ENCODE measurements at regions not wholly inside any gene's neighbourhood (a gene's known extent, or its start where the extent isn't known, plus 50 kb on each side); places are given as distances from the start of the nearest gene placed in this dataset.

DNA sequence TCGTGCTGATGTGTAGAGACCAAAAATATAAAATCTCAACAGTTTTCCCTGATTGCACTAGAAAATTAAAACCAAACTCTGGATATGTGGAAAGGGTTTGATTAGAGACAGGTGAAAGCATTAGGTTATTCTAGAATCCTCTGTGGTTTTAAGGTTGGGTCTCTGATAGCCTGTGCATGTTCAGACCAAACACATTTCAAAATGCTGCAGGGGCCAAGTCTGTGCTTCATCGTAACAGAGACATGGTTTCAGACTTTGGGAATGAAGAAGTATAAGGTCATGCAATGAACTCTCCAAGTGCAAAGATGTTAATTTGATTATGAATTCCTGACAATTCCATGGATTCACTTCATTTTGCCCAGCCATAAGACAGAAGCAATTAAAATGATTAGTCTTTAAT is 261.0 kb upstream of the KCNJ16 start:
- TF ChIP-seq, protein P1, sequence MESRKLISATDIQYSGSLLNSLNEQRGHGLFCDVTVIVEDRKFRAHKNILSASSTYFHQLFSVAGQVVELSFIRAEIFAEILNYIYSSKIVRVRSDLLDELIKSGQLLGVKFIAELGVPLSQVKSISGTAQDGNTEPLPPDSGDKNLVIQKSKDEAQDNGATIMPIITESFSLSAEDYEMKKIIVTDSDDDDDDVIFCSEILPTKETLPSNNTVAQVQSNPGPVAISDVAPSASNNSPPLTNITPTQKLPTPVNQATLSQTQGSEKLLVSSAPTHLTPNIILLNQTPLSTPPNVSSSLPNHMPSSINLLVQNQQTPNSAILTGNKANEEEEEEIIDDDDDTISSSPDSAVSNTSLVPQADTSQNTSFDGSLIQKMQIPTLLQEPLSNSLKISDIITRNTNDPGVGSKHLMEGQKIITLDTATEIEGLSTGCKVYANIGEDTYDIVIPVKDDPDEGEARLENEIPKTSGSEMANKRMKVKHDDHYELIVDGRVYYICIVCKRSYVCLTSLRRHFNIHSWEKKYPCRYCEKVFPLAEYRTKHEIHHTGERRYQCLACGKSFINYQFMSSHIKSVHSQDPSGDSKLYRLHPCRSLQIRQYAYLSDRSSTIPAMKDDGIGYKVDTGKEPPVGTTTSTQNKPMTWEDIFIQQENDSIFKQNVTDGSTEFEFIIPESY (IDR thresholded peaks at IDR 0.05; ENCODE audit: borderline replicate concordance, low read depth), result no peak
- TF ChIP-seq, protein P2, sequence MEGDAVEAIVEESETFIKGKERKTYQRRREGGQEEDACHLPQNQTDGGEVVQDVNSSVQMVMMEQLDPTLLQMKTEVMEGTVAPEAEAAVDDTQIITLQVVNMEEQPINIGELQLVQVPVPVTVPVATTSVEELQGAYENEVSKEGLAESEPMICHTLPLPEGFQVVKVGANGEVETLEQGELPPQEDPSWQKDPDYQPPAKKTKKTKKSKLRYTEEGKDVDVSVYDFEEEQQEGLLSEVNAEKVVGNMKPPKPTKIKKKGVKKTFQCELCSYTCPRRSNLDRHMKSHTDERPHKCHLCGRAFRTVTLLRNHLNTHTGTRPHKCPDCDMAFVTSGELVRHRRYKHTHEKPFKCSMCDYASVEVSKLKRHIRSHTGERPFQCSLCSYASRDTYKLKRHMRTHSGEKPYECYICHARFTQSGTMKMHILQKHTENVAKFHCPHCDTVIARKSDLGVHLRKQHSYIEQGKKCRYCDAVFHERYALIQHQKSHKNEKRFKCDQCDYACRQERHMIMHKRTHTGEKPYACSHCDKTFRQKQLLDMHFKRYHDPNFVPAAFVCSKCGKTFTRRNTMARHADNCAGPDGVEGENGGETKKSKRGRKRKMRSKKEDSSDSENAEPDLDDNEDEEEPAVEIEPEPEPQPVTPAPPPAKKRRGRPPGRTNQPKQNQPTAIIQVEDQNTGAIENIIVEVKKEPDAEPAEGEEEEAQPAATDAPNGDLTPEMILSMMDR (IDR thresholded peaks at IDR 0.05), result no peak
- TF ChIP-seq YY1 (IDR thresholded peaks at IDR 0.05; ENCODE audit: low read depth) (no peak), MXI1 (IDR thresholded peaks at IDR 0.05; ENCODE audit: low read depth, low read length) (no peak)

Measured in SK-N-SH (cell line).